SK-N-SH (cell line): ENCODE measurements at regions not wholly inside any gene's neighbourhood (a gene's known extent, or its start where the extent isn't known, plus 50 kb on each side); places are given as distances from the start of the nearest gene placed in this dataset.

Experiments used
- NRF1 ChIP-seq: IDR thresholded peaks from 2 replicates; pipeline ENCODE4 v1.6.1; 2012; ENCODE audit warnings: low read depth, mild to moderate bottlenecking, low read length
- SIN3A ChIP-seq: IDR thresholded peaks from 2 replicates; pipeline ENCODE4 v1.6.1; 2012; ENCODE audit warnings: low read depth, mild to moderate bottlenecking, low read length, moderate library complexity, borderline replicate concordance
- TAF1 ChIP-seq: IDR thresholded peaks from 2 replicates; pipeline ENCODE4 v1.6.1; 2012; ENCODE audit warnings: low read depth, mild to moderate bottlenecking, low read length, moderate library complexity, borderline replicate concordance
- TF ChIP-seq, protein P1 (sequence below): fragments of 200-600 bp; sonication (generic); IDR thresholded peaks from 2 replicates; pipeline ENCODE4 v1.6.1; 2017; ENCODE audit warnings: antibody characterized with exemption, mild to moderate bottlenecking, moderate library complexity
- TF ChIP-seq, protein P2 (sequence below): IDR thresholded peaks from 2 replicates; pipeline ENCODE4 v1.6.1; 2012; ENCODE audit warnings: mild to moderate bottlenecking, low read depth, low read length, moderate library complexity

DNA sequence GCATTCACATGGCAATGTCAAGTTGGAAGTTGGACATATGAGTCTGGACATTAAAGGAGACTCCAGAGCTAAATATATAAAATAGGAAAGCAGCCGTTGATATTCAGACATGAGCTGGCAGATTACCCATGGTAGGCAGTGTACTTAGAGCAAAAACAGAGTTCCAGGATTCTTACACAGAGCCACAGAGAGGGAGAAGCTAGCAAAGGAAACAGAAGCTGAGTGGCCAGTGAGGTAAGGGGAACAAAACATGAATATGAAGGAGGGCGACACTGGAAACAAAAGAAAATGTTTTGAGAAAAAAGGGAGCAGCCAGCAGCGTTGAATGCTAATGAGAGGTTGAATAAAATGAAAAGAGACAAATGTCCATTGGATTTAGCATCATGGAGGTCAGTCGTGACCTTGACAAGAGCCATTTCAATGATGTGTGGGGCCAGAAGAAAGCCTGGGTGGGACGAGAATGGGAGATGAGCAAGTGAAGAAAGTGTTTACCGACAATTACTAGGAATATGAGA, 198.4 kb downstream of the POU4F1 start:
- TF ChIP-seq, protein P1, sequence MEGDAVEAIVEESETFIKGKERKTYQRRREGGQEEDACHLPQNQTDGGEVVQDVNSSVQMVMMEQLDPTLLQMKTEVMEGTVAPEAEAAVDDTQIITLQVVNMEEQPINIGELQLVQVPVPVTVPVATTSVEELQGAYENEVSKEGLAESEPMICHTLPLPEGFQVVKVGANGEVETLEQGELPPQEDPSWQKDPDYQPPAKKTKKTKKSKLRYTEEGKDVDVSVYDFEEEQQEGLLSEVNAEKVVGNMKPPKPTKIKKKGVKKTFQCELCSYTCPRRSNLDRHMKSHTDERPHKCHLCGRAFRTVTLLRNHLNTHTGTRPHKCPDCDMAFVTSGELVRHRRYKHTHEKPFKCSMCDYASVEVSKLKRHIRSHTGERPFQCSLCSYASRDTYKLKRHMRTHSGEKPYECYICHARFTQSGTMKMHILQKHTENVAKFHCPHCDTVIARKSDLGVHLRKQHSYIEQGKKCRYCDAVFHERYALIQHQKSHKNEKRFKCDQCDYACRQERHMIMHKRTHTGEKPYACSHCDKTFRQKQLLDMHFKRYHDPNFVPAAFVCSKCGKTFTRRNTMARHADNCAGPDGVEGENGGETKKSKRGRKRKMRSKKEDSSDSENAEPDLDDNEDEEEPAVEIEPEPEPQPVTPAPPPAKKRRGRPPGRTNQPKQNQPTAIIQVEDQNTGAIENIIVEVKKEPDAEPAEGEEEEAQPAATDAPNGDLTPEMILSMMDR = no peak
- TF ChIP-seq TAF1 (no peak), SIN3A (no peak), NRF1 (no peak)
- TF ChIP-seq, protein P2, sequence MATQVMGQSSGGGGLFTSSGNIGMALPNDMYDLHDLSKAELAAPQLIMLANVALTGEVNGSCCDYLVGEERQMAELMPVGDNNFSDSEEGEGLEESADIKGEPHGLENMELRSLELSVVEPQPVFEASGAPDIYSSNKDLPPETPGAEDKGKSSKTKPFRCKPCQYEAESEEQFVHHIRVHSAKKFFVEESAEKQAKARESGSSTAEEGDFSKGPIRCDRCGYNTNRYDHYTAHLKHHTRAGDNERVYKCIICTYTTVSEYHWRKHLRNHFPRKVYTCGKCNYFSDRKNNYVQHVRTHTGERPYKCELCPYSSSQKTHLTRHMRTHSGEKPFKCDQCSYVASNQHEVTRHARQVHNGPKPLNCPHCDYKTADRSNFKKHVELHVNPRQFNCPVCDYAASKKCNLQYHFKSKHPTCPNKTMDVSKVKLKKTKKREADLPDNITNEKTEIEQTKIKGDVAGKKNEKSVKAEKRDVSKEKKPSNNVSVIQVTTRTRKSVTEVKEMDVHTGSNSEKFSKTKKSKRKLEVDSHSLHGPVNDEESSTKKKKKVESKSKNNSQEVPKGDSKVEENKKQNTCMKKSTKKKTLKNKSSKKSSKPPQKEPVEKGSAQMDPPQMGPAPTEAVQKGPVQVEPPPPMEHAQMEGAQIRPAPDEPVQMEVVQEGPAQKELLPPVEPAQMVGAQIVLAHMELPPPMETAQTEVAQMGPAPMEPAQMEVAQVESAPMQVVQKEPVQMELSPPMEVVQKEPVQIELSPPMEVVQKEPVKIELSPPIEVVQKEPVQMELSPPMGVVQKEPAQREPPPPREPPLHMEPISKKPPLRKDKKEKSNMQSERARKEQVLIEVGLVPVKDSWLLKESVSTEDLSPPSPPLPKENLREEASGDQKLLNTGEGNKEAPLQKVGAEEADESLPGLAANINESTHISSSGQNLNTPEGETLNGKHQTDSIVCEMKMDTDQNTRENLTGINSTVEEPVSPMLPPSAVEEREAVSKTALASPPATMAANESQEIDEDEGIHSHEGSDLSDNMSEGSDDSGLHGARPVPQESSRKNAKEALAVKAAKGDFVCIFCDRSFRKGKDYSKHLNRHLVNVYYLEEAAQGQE = no peak
